Activated CD4-positive, alpha-beta memory T cell treated with anti-CD3 and anti-CD28 coated beads, Interleukin-2, amount 10 ng/mL, durations not matched to agents 7 days and 5 days (primary cell): ENCODE measurements at regions not wholly inside any gene's neighbourhood (a gene's known extent, or its start where the extent isn't known, plus 50 kb on each side); places are given as distances from the start of the nearest gene placed in this dataset.
"Not testable (repeated sequence)": the region's sequence is repeated elsewhere in the genome, so short reads cannot be mapped to it uniquely, and the experiment has no call there.

ENCODE experiments used
- CTCF ChIA-PET: fragments of 350-600 bp; sonication (Branson Sonifier 250); formaldehyde crosslinking; loops from one replicate; lab custom pipeline; 2021; ENCODE audit warnings: antibody characterized with exemption, inconsistent platforms; lab: Charles Lee
- POLR2A ChIA-PET: fragments of 350-600 bp; sonication (Branson Sonifier 250); formaldehyde crosslinking; loops from one replicate; lab custom pipeline; 2021; ENCODE audit warnings: antibody characterized with exemption; lab: Charles Lee
- DNase-seq: peaks from one replicate; pipeline ENCODE4 v3.0.0-alpha.2; 2020
- H3K27ac Mint-ChIP-seq: one replicate; pipeline ENCODE4 v1.8.0; 2021; ENCODE audit warnings: mild to moderate bottlenecking, mixed read lengths
- H3K27me3 Mint-ChIP-seq: one replicate; pipeline ENCODE4 v1.8.0; 2021; ENCODE audit warnings: mixed read lengths
- H3K36me3 Mint-ChIP-seq: one replicate; pipeline ENCODE4 v1.8.0; 2021; ENCODE audit warnings: low read depth, mixed read lengths
- H3K4me1 Mint-ChIP-seq: one replicate; pipeline ENCODE4 v1.8.0; 2021; ENCODE audit warnings: mixed read lengths
- H3K4me3 Mint-ChIP-seq: one replicate; pipeline ENCODE4 v1.8.0; 2021; ENCODE audit warnings: mild to moderate bottlenecking, mixed read lengths
- H3K9me3 Mint-ChIP-seq: one replicate; pipeline ENCODE4 v1.8.0; 2021; ENCODE audit warnings: mixed read lengths

GRCh38 chr15:36130641-36131310 is 448.6 kb upstream of the CDIN1 start:
- ChIA-PET CTCF (no interaction called here), POLR2A (no interaction called here)
- DNase-seq, result no peak
- Mint-ChIP-seq H3K4me3 (no peak overlapping the region), H3K27me3 (no peaks in the 10 kb centered on the region), H3K27ac (no peak overlapping the region), H3K36me3 (no peaks in the 10 kb centered on the region), H3K4me1 (no peaks in the 10 kb centered on the region), H3K9me3 (peaks cover 1% of the 10 kb centered on the region)

- Mint-ChIP-seq H3K9me3 (peaks cover 1% of the 10 kb centered on the region), H3K4me1 (no peaks in the 10 kb centered on the region), H3K36me3 (no peaks in the 10 kb centered on the region), H3K4me3 (no peak overlapping the region), H3K27me3 (no peaks in the 10 kb centered on the region), H3K27ac (no peak overlapping the region)
- DNase-seq, result no peak
- POLR2A ChIA-PET, result no interaction called here
- CTCF ChIA-PET, result interaction anchor here (1.3 kb wide), 1 partner anchor 23 kb away, joined by 3 read pairs; no protein-coding TSS in a partner anchor
Measured at GRCh38 chr15:36133742-36134141, 445.7 kb upstream of the CDIN1 start.

DNA sequence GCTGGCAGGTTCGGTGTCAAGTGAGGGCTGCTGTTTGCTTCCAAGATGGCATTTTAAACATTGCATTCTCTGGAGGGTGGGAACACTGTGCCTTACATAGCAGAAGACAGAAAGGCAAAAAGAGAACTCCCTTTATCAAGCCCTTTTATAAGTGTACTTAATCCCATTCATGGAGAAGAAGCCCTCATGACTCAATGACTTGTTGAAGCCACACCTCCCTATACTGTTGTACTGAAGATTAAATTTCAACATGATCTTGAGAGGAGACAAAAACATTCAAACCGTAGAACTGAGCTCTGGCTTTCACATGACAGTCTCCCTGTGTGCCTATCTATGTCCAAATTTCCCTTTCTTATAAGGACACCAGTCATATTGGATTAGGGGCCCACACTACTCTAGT is 443.4 kb upstream of the CDIN1 start:
- H3K27me3 Mint-ChIP-seq, result no peaks in the 10 kb centered on the region
- POLR2A ChIA-PET, result no interaction called here
- no peaks in the 10 kb centered on the region for H3K4me1 Mint-ChIP-seq

DNA sequence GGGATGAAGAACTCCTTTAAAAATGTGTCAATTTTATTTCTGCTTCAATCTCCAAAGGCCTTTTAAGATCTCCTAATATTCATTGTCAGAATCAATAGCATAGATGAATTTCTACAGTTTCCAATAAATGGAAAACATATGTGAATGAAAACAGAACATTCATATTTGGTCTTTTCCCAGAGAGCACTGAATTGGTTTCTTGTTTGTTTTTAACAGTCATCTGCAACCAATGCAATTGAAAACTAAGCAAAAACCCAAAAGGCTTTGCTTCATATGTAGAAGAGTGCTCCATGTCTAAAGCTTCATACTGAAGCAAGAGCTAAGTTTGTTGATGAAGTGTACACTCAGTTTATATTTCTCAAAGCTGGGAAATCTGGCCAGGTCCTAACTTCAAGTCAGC is 426.5 kb upstream of the CDIN1 start:
- Mint-ChIP-seq H3K36me3 (no peaks in the 10 kb centered on the region), H3K27ac (no peak overlapping the region), H3K27me3 (no peaks in the 10 kb centered on the region), H3K9me3 (peaks cover 5% of the 10 kb centered on the region), H3K4me3 (no peak overlapping the region), H3K4me1 (no peaks in the 10 kb centered on the region)
- DNase-seq, result no peak
- ChIA-PET POLR2A (no interaction called here), CTCF (no interaction called here)

More for the DNA sequence above, 443.4 kb upstream of the CDIN1 start:
- H3K9me3 Mint-ChIP-seq, result peaks cover 1% of the 10 kb centered on the region
- no peak overlapping the region for H3K4me3 Mint-ChIP-seq
- H3K36me3 Mint-ChIP-seq, result no peaks in the 10 kb centered on the region
- CTCF ChIA-PET, result no interaction called here
- no peak overlapping the region for H3K27ac Mint-ChIP-seq
- DNase-seq, result no peak

- Mint-ChIP-seq H3K4me3 (no peak overlapping the region), H3K4me1 (no peaks in the 10 kb centered on the region), H3K36me3 (no peaks in the 10 kb centered on the region), H3K27ac (no peak overlapping the region), H3K27me3 (no peaks in the 10 kb centered on the region), H3K9me3 (peaks cover 8% of the 10 kb centered on the region)
- CTCF ChIA-PET, result no interaction called here
- no peak for DNase-seq
- POLR2A ChIA-PET, result no interaction called here
Measured at GRCh38 chr15:36156879-36157427, 422.5 kb upstream of the CDIN1 start.

- no peak for DNase-seq
- Mint-ChIP-seq H3K9me3 (peaks cover 11% of the 10 kb centered on the region), H3K27ac (no peak overlapping the region), H3K4me1 (no peaks in the 10 kb centered on the region), H3K4me3 (no peak overlapping the region), H3K27me3 (no peaks in the 10 kb centered on the region), H3K36me3 (no peaks in the 10 kb centered on the region)
- POLR2A ChIA-PET, result no interaction called here
- CTCF ChIA-PET, result no interaction called here
Measured at GRCh38 chr15:36160351-36160750, 419.1 kb upstream of the CDIN1 start.

DNA sequence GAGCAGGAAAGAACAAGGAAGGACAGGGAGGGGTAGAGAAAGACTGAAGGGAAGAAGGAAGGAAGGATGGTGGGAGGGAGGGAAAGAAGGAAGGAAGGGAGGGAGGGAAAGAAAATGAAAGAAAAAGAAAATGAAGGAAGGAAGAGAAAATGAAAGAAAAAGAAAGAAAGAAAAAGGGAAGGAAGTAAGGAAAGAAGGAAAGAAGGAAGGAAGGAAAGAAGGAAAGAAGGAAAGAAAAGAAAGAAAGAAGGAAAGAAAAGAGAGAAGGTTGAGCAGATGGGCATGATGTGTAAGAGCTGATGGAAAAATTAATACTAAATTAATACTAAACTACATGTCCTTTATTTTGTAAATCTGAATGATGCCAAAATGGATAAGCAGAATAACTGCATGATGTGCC is 418.3 kb upstream of the CDIN1 start:
- Mint-ChIP-seq H3K27me3 (no peaks in the 10 kb centered on the region), H3K4me1 (no peaks in the 10 kb centered on the region), H3K9me3 (peaks cover 8% of the 10 kb centered on the region), H3K4me3 (no peak overlapping the region), H3K27ac (no peak overlapping the region), H3K36me3 (no peaks in the 10 kb centered on the region)
- DNase-seq, result no peak
- POLR2A ChIA-PET, result no interaction called here
- CTCF ChIA-PET, result no interaction called here

GRCh38 chr15:36161771-36162212 is 417.6 kb upstream of the CDIN1 start:
- no peaks in the 10 kb centered on the region for H3K27me3 Mint-ChIP-seq
- H3K9me3 Mint-ChIP-seq, result peaks cover 7% of the 10 kb centered on the region
- H3K27ac Mint-ChIP-seq, result no peak overlapping the region
- POLR2A ChIA-PET, result no interaction called here
- no peak overlapping the region for H3K4me3 Mint-ChIP-seq
- H3K36me3 Mint-ChIP-seq, result no peaks in the 10 kb centered on the region
- no peaks in the 10 kb centered on the region for H3K4me1 Mint-ChIP-seq
- no peak for DNase-seq
- CTCF ChIA-PET, result no interaction called here

DNA sequence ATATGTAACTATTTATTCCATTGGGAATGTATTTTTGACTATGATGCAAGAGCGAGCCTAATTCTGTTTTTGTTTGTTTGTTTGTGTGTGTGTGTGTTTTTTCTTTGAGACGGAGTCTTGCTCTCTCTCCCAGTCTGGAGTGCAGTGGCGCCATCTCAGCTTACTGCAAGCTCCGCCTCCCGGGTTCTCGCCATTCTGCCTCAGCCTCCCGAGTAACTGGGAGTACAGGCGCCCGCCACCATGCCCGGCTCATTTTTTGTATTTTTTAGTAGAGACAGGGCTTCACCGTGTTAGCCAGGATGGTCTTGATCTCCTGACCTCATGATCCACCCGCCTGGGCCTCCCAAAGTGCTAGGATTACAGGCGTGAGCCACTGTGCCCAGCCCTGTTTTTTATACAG is 415.4 kb upstream of the CDIN1 start:
- H3K9me3 Mint-ChIP-seq, DNase-seq, H3K4me3 Mint-ChIP-seq, H3K27ac Mint-ChIP-seq, CTCF ChIA-PET, H3K4me1 Mint-ChIP-seq, H3K36me3 Mint-ChIP-seq, POLR2A ChIA-PET, H3K27me3 Mint-ChIP-seq: not testable (repeated sequence)

DNA sequence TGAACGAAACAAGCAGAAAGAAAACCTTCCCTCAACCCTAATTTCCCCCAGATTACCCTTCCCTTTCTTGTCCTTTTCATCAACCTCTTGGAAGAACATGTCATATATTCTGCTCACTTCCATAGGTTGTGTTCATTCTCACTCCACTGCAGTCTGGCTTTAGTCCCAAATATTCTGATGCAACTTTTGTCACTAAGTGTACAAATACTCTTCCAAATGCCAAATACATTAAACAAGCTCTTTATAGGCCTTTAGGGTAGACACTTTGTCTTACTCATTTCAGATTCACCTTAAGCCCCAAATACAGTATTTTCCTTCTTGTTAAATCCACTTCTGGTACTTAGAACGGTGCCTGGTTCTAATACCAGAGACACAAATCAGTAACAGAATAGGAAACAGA is 406.5 kb upstream of the CDIN1 start:
- H3K9me3 Mint-ChIP-seq, result no peaks in the 10 kb centered on the region
- DNase-seq, result no peak
- H3K4me1 Mint-ChIP-seq, result no peaks in the 10 kb centered on the region
- ChIA-PET CTCF (no interaction called here), POLR2A (no interaction called here)
- H3K36me3 Mint-ChIP-seq, result no peaks in the 10 kb centered on the region
- no peak overlapping the region for H3K27ac Mint-ChIP-seq
- no peak overlapping the region for H3K4me3 Mint-ChIP-seq
- no peaks in the 10 kb centered on the region for H3K27me3 Mint-ChIP-seq

DNA sequence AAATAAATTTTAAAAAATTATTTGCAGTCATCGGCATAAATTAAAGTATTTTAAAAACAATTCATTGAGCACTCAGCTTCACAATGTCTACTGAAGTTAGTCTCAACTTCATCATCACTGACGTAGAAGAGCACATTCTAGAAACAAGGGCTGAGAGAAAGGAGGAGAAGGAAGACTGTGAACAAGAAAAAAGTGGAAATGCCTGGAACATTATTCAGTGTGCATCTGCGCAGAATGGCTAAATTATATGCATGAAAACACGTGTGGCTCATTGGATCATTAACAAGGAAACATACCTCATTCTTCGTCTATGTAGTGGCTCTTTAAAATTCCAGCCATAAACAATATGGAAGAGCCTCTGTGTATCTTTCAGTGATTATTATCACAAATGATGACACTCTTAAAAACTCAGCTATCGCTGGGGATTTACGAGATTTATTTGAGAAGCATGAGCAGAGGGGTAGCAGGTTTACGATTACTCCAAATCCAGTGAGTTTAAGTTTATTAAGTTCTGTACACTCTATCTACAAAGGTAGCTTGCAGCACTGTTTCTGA is 404.2 kb upstream of the CDIN1 start:
- ChIA-PET POLR2A (no interaction called here), CTCF (no interaction called here)
- peaks cover 3% of the 10 kb centered on the region for H3K9me3 Mint-ChIP-seq
- H3K27me3 Mint-ChIP-seq, result no peaks in the 10 kb centered on the region
- no peak overlapping the region for H3K4me3 Mint-ChIP-seq
- H3K27ac Mint-ChIP-seq, result no peak overlapping the region
- no peaks in the 10 kb centered on the region for H3K36me3 Mint-ChIP-seq
- no peaks in the 10 kb centered on the region for H3K4me1 Mint-ChIP-seq
- no peak for DNase-seq

- ChIA-PET POLR2A (no interaction called here), CTCF (no interaction called here)
- no peaks in the 10 kb centered on the region for H3K36me3 Mint-ChIP-seq
- no peak overlapping the region for H3K4me3 Mint-ChIP-seq
- no peaks in the 10 kb centered on the region for H3K4me1 Mint-ChIP-seq
- no peak overlapping the region for H3K27ac Mint-ChIP-seq
- no peak for DNase-seq
- H3K27me3 Mint-ChIP-seq, result no peaks in the 10 kb centered on the region
- peaks cover 3% of the 10 kb centered on the region for H3K9me3 Mint-ChIP-seq
Measured at GRCh38 chr15:36175741-36176291, 403.6 kb upstream of the CDIN1 start.

DNA sequence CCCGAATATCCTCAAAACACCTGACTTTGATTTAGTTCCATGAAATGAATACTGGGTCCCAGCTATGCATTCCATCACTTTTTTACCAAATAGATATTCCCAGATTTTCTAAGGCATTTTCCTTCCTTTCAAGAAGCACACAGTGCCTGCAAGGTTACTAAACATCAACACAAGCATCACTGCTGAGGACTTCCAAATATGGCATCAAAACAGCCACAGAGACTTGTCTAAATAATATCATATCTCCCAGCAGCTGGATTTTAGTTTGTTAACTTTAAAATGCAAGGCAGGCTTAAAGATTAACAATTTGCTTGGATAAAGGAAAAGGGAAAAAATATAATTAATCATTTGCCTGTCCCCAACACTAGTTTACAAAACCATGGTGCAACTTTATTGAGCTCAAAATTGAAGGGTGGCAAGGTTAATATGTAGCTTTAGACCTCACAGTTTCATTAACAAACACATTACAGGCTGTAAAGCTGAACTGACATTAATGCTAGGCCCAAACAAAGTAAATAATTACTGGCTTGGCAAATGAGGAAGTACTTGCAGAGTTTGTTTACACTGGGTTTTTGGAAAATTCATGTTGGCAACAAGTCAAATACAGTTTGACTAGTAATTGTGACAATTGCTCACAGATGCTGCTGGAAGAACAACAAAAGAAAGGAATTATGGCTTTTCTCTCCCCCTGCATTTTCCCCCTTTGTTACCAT is 401.7 kb upstream of the CDIN1 start:
- Mint-ChIP-seq H3K27me3 (no peaks in the 10 kb centered on the region), H3K27ac (no peak overlapping the region), H3K4me1 (no peaks in the 10 kb centered on the region), H3K9me3 (peaks cover 3% of the 10 kb centered on the region), H3K36me3 (no peaks in the 10 kb centered on the region), H3K4me3 (no peak overlapping the region)
- CTCF ChIA-PET, result interaction anchor here (0.7 kb wide), 1 partner anchor 22 kb away, joined by 3 read pairs; no protein-coding TSS in a partner anchor
- POLR2A ChIA-PET, result no interaction called here
- DNase-seq, result no peak
